ENCODE measurements at regions not wholly inside any gene's neighbourhood (a gene's known extent, or its start where the extent isn't known, plus 50 kb on each side); places are given as distances from the start of the nearest gene placed in this dataset.
"Not testable (repeated sequence)": the region's sequence is repeated elsewhere in the genome, so short reads cannot be mapped to it uniquely, and the experiment has no call there.

DNA sequence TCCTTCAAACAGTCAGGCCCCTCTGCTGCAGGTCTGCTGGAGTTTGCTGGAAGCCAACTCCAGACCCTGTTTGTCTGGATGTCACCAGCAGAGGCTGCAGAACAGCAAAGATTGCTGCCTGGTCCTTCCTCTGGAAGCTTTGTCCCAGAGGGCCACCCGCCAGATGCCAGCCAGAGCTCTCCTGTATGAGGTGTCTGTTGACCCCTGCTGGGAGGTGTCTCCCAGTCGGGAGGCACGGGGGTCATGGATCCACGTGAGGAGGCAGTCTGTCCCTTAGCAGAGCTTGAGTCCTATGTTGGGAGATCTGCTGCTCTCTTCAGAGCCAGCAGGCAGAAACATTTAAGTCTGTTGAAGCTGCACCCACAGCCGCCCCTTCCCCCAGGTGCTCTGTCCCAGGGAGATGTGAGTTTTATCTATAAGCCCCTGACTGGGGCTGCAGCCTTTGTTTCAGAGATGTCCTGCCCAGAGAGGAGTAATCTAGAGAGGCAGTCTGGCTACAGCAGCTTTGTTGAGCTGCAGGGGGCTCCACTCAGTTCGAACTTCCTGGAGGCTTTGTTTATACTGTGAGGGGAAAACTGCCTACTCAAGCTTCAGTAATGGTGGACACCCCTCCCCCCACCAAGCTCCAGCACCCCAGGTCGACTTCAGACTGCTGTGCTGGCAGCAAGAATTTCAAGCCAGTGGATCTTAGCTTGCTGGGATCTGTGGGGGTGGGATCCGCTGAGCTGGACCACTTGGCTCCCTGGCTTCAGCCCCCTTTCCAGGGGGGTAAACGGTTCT is 72.1 kb downstream of the OGFRL1 start:
- TF ChIP-seq FOXP1 (CRISPR knock-in tag; IDR thresholded peaks at IDR 0.05; ENCODE audit: borderline replicate concordance); RORB (CRISPR knock-in tag; IDR thresholded peaks at IDR 0.05); SP1 (CRISPR knock-in tag; conservative IDR thresholded peaks at IDR 0.05); JUN (CRISPR knock-in tag; IDR thresholded peaks at IDR 0.05); CREB1 (CRISPR knock-in tag; IDR thresholded peaks at IDR 0.05); JAZF1 (CRISPR knock-in tag; IDR thresholded peaks at IDR 0.05): not testable (repeated sequence)
- TF ChIP-seq, protein P1, sequence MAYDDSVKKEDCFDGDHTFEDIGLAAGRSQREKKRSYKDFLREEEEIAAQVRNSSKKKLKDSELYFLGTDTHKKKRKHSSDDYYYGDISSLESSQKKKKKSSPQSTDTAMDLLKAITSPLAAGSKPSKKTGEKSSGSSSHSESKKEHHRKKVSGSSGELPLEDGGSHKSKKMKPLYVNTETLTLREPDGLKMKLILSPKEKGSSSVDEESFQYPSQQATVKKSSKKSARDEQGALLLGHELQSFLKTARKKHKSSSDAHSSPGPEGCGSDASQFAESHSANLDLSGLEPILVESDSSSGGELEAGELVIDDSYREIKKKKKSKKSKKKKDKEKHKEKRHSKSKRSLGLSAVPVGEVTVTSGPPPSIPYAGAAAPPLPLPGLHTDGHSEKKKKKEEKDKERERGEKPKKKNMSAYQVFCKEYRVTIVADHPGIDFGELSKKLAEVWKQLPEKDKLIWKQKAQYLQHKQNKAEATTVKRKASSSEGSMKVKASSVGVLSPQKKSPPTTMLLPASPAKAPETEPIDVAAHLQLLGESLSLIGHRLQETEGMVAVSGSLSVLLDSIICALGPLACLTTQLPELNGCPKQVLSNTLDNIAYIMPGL (CRISPR knock-in tag; IDR thresholded peaks at IDR 0.05), result not testable (repeated sequence)
- TF ChIP-seq, protein P2, sequence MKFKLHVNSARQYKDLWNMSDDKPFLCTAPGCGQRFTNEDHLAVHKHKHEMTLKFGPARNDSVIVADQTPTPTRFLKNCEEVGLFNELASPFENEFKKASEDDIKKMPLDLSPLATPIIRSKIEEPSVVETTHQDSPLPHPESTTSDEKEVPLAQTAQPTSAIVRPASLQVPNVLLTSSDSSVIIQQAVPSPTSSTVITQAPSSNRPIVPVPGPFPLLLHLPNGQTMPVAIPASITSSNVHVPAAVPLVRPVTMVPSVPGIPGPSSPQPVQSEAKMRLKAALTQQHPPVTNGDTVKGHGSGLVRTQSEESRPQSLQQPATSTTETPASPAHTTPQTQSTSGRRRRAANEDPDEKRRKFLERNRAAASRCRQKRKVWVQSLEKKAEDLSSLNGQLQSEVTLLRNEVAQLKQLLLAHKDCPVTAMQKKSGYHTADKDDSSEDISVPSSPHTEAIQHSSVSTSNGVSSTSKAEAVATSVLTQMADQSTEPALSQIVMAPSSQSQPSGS (CRISPR knock-in tag; IDR thresholded peaks at IDR 0.05; ENCODE audit: borderline replicate concordance, low read depth), result not testable (repeated sequence)
- TF ChIP-seq, protein P3, sequence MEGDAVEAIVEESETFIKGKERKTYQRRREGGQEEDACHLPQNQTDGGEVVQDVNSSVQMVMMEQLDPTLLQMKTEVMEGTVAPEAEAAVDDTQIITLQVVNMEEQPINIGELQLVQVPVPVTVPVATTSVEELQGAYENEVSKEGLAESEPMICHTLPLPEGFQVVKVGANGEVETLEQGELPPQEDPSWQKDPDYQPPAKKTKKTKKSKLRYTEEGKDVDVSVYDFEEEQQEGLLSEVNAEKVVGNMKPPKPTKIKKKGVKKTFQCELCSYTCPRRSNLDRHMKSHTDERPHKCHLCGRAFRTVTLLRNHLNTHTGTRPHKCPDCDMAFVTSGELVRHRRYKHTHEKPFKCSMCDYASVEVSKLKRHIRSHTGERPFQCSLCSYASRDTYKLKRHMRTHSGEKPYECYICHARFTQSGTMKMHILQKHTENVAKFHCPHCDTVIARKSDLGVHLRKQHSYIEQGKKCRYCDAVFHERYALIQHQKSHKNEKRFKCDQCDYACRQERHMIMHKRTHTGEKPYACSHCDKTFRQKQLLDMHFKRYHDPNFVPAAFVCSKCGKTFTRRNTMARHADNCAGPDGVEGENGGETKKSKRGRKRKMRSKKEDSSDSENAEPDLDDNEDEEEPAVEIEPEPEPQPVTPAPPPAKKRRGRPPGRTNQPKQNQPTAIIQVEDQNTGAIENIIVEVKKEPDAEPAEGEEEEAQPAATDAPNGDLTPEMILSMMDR (IDR thresholded peaks at IDR 0.05), result not testable (repeated sequence)
- TF ChIP-seq, protein P4, sequence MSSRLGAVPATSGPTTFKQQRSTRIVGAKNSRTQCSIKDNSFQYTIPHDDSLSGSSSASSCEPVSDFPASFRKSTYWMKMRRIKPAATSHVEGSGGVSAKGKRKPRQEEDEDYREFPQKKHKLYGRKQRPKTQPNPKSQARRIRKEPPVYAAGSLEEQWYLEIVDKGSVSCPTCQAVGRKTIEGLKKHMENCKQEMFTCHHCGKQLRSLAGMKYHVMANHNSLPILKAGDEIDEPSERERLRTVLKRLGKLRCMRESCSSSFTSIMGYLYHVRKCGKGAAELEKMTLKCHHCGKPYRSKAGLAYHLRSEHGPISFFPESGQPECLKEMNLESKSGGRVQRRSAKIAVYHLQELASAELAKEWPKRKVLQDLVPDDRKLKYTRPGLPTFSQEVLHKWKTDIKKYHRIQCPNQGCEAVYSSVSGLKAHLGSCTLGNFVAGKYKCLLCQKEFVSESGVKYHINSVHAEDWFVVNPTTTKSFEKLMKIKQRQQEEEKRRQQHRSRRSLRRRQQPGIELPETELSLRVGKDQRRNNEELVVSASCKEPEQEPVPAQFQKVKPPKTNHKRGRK (CRISPR knock-in tag; IDR thresholded peaks at IDR 0.05; ENCODE audit: borderline replicate concordance), result not testable (repeated sequence)
- TF ChIP-seq, protein P5, sequence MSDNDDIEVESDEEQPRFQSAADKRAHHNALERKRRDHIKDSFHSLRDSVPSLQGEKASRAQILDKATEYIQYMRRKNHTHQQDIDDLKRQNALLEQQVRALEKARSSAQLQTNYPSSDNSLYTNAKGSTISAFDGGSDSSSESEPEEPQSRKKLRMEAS (CRISPR knock-in tag; IDR thresholded peaks at IDR 0.05), result not testable (repeated sequence)
